Prostate gland (tissue), 2 donors: ENCODE measurements at regions not wholly inside any gene's neighbourhood (a gene's known extent, or its start where the extent isn't known, plus 50 kb on each side); places are given as distances from the start of the nearest gene placed in this dataset.

Experiments used
- CTCF ChIP-seq, 4 experiments: fragments of 200-600 bp in 2 of 4; fragments of 450-650 bp in 2 of 4; sonication (generic) in 2 of 4; IDR thresholded peaks; 1 replicate in 3 of 4; 2 replicates in 1 of 4; pipeline ENCODE4 v1.5.1; 2016 to 2019; ENCODE audit warnings: antibody characterized with exemption in 4 of 4, mild to moderate bottlenecking in 2 of 4, moderate library complexity in 2 of 4
- POLR2AphosphoS5 ChIP-seq: sonication (generic); formaldehyde crosslinking; IDR thresholded peaks from one replicate; pipeline ENCODE4 v1.6.1; 2017; ENCODE audit warnings: antibody characterized with exemption

- TF ChIP-seq POLR2AphosphoS5 (no peak), CTCF (IDR thresholded peaks at IDR 0.05) (no peak)
Observed at GRCh38 chr3:95673215-95673614, 1141.2 kb upstream of the EPHA6 start.
